ENCODE measurements at regions not wholly inside any gene's neighbourhood (a gene's known extent, or its start where the extent isn't known, plus 50 kb on each side); places are given as distances from the start of the nearest gene placed in this dataset.

GRCh38 chr16:86775511-86775921 is 197.2 kb downstream of the FOXL1 start:
- DNase-seq: no peak

- DNase-seq: no peak
Measured at GRCh38 chr16:86777381-86777946, 199.1 kb downstream of the FOXL1 start.

GRCh38 chr16:86778108-86778745 is 199.9 kb downstream of the FOXL1 start:
- DNase-seq: no peak

GRCh38 chr16:86778978-86779377 is 200.6 kb downstream of the FOXL1 start:
- DNase-seq: no peak

- DNase-seq: no peak
Measured at GRCh38 chr16:86781046-86781445, 202.7 kb downstream of the FOXL1 start.

GRCh38 chr16:86783636-86784626 is 205.6 kb downstream of the FOXL1 start:
- DNase-seq: no peak

- no peak for DNase-seq
Measured at GRCh38 chr16:86786338-86786737, 208.0 kb downstream of the FOXL1 start.

GRCh38 chr16:86786994-86787393 is 208.6 kb downstream of the FOXL1 start:
- DNase-seq: no peak

- DNase-seq: no peak
Measured at GRCh38 chr16:86787538-86787937, 209.2 kb downstream of the FOXL1 start.

- DNase-seq: no peak
Measured at GRCh38 chr16:86789621-86790051, 211.3 kb downstream of the FOXL1 start.

GRCh38 chr16:86791287-86792035 is 213.1 kb downstream of the FOXL1 start:
- DNase-seq: no peak

- no peak for DNase-seq
Measured at GRCh38 chr16:86794216-86794864, 216.0 kb downstream of the FOXL1 start.

GRCh38 chr16:86797700-86798099 is 219.4 kb downstream of the FOXL1 start:
- DNase-seq: no peak

GRCh38 chr16:86798247-86799041 is 220.1 kb downstream of the FOXL1 start:
- DNase-seq: no peak

GRCh38 chr16:86799367-86799766 is 221.0 kb downstream of the FOXL1 start:
- no peak for DNase-seq

- no peak for DNase-seq
Measured at GRCh38 chr16:86800894-86801293, 222.5 kb downstream of the FOXL1 start.

GRCh38 chr16:86802013-86802412 is 223.7 kb downstream of the FOXL1 start:
- DNase-seq: no peak

- no peak for DNase-seq
Measured at GRCh38 chr16:86805188-86805587, 226.8 kb downstream of the FOXL1 start.

GRCh38 chr16:86806181-86806837 is 228.0 kb downstream of the FOXL1 start:
- no peak for DNase-seq

- DNase-seq: no peak
Measured at GRCh38 chr16:86806838-86807351, 228.5 kb downstream of the FOXL1 start.
